ENCODE measurements at regions not wholly inside any gene's neighbourhood (a gene's known extent, or its start where the extent isn't known, plus 50 kb on each side); places are given as distances from the start of the nearest gene placed in this dataset.

GRCh38 chr16:86052115-86052670 lies 153.2 kb downstream of the IRF8 start:
- DNase-seq = no peak

GRCh38 chr16:86052926-86053325 lies 154.0 kb downstream of the IRF8 start:
- no peak for TF ChIP-seq POLR2A (IDR thresholded peaks at IDR 0.05)
- TF ChIP-seq CTCF (IDR thresholded peaks at IDR 0.05) = no peak
- H3K4me1 ChIP-seq = no peaks in the 10 kb centered on the region
- DNase-seq = no peak
- intact Hi-C loops (cut with DNase I; ENCODE audit: low total_unique reads) = no loop called here
- no peaks in the 10 kb centered on the region for H3K27me3 ChIP-seq
- 85 to 93% methylated on average over 5 to 6 of the region's 6 CpGs for WGBS, 2 donors
- H3K4me3 ChIP-seq = no peak overlapping the region
- H3K27ac ChIP-seq = no peak overlapping the region
- no peaks in the 10 kb centered on the region for H3K9me3 ChIP-seq
- no peaks in the 10 kb centered on the region for H3K36me3 ChIP-seq (ENCODE audit: low read depth, missing control alignments)

More at GRCh38 chr16:86052115-86052670, 153.2 kb downstream of the IRF8 start:
- no peak overlapping the region for H3K4me3 ChIP-seq
- TF ChIP-seq CTCF (IDR thresholded peaks at IDR 0.05) (no peak), POLR2A (IDR thresholded peaks at IDR 0.05) (no peak)
- intact Hi-C loops (cut with DNase I; ENCODE audit: low total_unique reads) = no loop called here
- H3K27me3 ChIP-seq = no peaks in the 10 kb centered on the region
- WGBS, 2 donors = 91 to 98% methylated on average over 8 to 15 of the region's 15 CpGs
- H3K4me1 ChIP-seq = no peaks in the 10 kb centered on the region
- H3K27ac ChIP-seq = no peak overlapping the region
- H3K36me3 ChIP-seq (ENCODE audit: low read depth, missing control alignments) = no peaks in the 10 kb centered on the region
- H3K9me3 ChIP-seq = no peaks in the 10 kb centered on the region

- Histone ChIP-seq H3K36me3 (ENCODE audit: low read depth, missing control alignments) (no peaks in the 10 kb centered on the region), H3K27me3 (no peaks in the 10 kb centered on the region), H3K27ac (peak overlapping the region; percentile 45 to 60), H3K4me3 (no peak overlapping the region), H3K9me3 (no peaks in the 10 kb centered on the region), H3K4me1 (peaks cover 20% of the 10 kb centered on the region)
- DNase-seq = peak; percentile 91
- TF ChIP-seq POLR2A (IDR thresholded peaks at IDR 0.05) (no peak), CTCF (IDR thresholded peaks at IDR 0.05) (no peak)
- WGBS, 2 donors = 30 to 70% methylated on average over 11 to 15 of the region's 15 CpGs
- intact Hi-C loops (cut with DNase I; ENCODE audit: low total_unique reads) = no loop called here
Measured at GRCh38 chr16:86059253-86060171, 160.6 kb downstream of the IRF8 start.

GRCh38 chr16:86060381-86061317 lies 161.7 kb downstream of the IRF8 start:
- Histone ChIP-seq H3K4me1 (peaks cover 20% of the 10 kb centered on the region), H3K27me3 (no peaks in the 10 kb centered on the region), H3K4me3 (no peak overlapping the region), H3K27ac (peak overlapping the region; percentile 21 to 51), H3K9me3 (no peaks in the 10 kb centered on the region), H3K36me3 (ENCODE audit: low read depth, missing control alignments) (no peaks in the 10 kb centered on the region)
- 80 to 84% methylated on average over 26 to 28 of the region's 28 CpGs for WGBS, 2 donors
- intact Hi-C loops (cut with DNase I; ENCODE audit: low total_unique reads) = no loop called here
- TF ChIP-seq CTCF (IDR thresholded peaks at IDR 0.05) (no peak), POLR2A (IDR thresholded peaks at IDR 0.05) (no peak)
- no peak for DNase-seq

All from testis (tissue), 2 donors.